ENCODE measurements at regions not wholly inside any gene's neighbourhood (a gene's known extent, or its start where the extent isn't known, plus 50 kb on each side); places are given as distances from the start of the nearest gene placed in this dataset.

DNA sequence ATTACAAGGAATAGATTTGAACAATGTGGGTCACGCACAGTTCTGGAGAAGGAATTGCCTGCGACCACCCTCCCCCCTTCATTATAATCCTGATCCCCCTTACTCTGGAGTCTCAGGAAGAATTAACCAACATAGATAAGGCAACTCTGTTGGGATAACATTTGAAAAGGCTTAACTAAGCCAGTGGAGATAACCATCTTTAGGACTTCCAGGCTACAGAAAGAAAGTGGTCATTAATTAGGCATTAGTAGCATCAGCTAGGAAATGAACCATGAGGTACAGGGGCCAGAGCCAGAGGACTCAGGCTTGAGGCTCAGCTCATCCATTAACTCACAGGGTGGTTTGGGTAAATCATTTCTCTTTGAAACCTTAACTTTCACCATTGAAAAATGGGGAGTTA is 720.0 kb upstream of the API5 start:
- Histone ChIP-seq H3K36me3 (ENCODE audit: low read depth) (no peaks in the 10 kb centered on the region), H3K4me3 (ENCODE audit: severe bottlenecking) (no peak overlapping the region), H3K9me3 (ENCODE audit: severe bottlenecking) (no peaks in the 10 kb centered on the region)

DNA sequence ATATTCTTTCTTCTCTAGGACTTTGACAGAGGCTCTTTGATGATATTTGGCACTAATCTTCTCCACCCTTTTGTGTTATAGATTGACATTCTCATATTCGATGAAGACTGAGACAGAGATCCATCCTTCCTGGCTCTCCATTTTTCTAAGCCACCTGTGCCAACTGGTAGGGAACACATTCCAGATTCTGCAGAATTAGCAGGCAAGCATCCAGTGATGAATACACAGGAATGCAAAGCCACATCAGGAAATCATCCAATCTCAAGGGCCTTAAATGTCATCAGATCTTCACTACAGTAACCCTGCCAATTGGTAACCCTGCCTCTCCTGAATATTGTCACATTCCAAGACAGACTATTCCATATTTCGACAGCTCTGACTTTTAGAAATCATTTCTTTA is 718.4 kb upstream of the API5 start:
- ATAC-seq (ENCODE audit: low read depth): no peak
- H3K4me1 ChIP-seq (ENCODE audit: insufficient read depth, poor library complexity, severe bottlenecking): no peaks in the 10 kb centered on the region
- H3K36me3 ChIP-seq (ENCODE audit: low read depth): no peaks in the 10 kb centered on the region
- no peak for DNase-seq (ENCODE audit: low spot score)
- no peak overlapping the region for H3K27ac ChIP-seq (ENCODE audit: poor library complexity, severe bottlenecking)
- no peaks in the 10 kb centered on the region for H3K9me3 ChIP-seq (ENCODE audit: severe bottlenecking)
- no peak overlapping the region for H3K4me3 ChIP-seq (ENCODE audit: severe bottlenecking)
- TF ChIP-seq, protein P1, sequence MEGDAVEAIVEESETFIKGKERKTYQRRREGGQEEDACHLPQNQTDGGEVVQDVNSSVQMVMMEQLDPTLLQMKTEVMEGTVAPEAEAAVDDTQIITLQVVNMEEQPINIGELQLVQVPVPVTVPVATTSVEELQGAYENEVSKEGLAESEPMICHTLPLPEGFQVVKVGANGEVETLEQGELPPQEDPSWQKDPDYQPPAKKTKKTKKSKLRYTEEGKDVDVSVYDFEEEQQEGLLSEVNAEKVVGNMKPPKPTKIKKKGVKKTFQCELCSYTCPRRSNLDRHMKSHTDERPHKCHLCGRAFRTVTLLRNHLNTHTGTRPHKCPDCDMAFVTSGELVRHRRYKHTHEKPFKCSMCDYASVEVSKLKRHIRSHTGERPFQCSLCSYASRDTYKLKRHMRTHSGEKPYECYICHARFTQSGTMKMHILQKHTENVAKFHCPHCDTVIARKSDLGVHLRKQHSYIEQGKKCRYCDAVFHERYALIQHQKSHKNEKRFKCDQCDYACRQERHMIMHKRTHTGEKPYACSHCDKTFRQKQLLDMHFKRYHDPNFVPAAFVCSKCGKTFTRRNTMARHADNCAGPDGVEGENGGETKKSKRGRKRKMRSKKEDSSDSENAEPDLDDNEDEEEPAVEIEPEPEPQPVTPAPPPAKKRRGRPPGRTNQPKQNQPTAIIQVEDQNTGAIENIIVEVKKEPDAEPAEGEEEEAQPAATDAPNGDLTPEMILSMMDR (IDR thresholded peaks at IDR 0.05; ENCODE audit: poor library complexity, severe bottlenecking): no peak
- no peaks in the 10 kb centered on the region for H3K27me3 ChIP-seq (ENCODE audit: insufficient read depth, poor library complexity, severe bottlenecking)

More for the DNA sequence above, 720.0 kb upstream of the API5 start:
- Histone ChIP-seq H3K27me3 (ENCODE audit: insufficient read depth, poor library complexity, severe bottlenecking) (no peaks in the 10 kb centered on the region), H3K4me1 (ENCODE audit: insufficient read depth, poor library complexity, severe bottlenecking) (no peaks in the 10 kb centered on the region), H3K27ac (ENCODE audit: poor library complexity, severe bottlenecking) (no peak overlapping the region)
- TF ChIP-seq, protein P1 (IDR thresholded peaks at IDR 0.05; ENCODE audit: poor library complexity, severe bottlenecking): no peak
- ATAC-seq (ENCODE audit: low read depth): no peak
- no peak for DNase-seq (ENCODE audit: low spot score)

DNA sequence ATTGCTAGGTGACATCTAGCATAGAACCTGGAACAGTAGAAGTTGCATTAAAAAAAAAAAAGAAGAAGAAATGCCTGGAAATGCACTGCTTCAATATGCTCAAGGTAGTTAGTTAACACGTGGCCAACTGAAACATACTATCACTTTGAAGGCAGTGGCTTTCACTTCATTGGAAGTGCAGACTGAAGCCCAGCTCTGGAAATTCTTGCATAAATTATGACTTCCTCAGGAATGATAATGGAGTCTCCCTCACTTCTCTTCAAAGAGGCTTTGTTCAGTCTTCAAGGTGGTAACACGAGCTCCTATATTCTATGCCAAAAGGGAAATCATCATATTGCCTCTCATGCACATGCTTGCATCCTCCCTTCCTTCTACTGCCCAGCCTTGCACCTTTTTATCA is 715.9 kb upstream of the API5 start:
- H3K27ac ChIP-seq (ENCODE audit: poor library complexity, severe bottlenecking): no peak overlapping the region
- H3K4me1 ChIP-seq (ENCODE audit: insufficient read depth, poor library complexity, severe bottlenecking): no peaks in the 10 kb centered on the region
- H3K9me3 ChIP-seq (ENCODE audit: severe bottlenecking): no peaks in the 10 kb centered on the region
- H3K36me3 ChIP-seq (ENCODE audit: low read depth): no peaks in the 10 kb centered on the region
- no peak for ATAC-seq (ENCODE audit: low read depth)
- H3K4me3 ChIP-seq (ENCODE audit: severe bottlenecking): no peak overlapping the region
- TF ChIP-seq, protein P1 (IDR thresholded peaks at IDR 0.05; ENCODE audit: poor library complexity, severe bottlenecking): no peak
- H3K27me3 ChIP-seq (ENCODE audit: insufficient read depth, poor library complexity, severe bottlenecking): no peaks in the 10 kb centered on the region
- DNase-seq (ENCODE audit: low spot score): no peak

GRCh38 chr11:42596576-42597145 is 715.1 kb upstream of the API5 start:
- Histone ChIP-seq H3K27me3 (ENCODE audit: insufficient read depth, poor library complexity, severe bottlenecking) (no peaks in the 10 kb centered on the region), H3K36me3 (ENCODE audit: low read depth) (no peaks in the 10 kb centered on the region), H3K9me3 (ENCODE audit: severe bottlenecking) (no peaks in the 10 kb centered on the region), H3K4me3 (ENCODE audit: severe bottlenecking) (no peak overlapping the region), H3K4me1 (ENCODE audit: insufficient read depth, poor library complexity, severe bottlenecking) (no peaks in the 10 kb centered on the region), H3K27ac (ENCODE audit: poor library complexity, severe bottlenecking) (no peak overlapping the region)
- DNase-seq (ENCODE audit: low spot score) (no peak), ATAC-seq (ENCODE audit: low read depth) (no peak)
- TF ChIP-seq, protein P1 (IDR thresholded peaks at IDR 0.05; ENCODE audit: poor library complexity, severe bottlenecking): no peak

DNA sequence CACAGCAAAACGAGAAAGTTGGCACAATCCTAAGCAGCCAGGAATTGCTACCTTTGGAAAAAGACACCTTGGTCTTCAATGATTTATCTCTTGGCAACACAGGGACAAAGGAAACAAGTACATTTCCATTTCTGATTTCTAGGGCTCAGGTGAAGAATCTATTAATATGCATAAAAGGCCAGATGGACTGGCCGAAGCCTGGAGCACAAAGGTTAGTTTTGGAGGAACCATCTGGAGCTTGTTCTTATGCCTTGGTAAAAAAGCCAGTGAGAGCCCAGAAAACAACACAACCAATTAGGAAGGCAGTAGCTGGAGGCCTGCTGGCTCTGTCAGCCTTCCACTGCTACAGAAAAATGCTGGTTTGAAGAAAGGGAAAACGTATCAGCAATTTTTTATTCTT is 713.5 kb upstream of the API5 start:
- Histone ChIP-seq H3K27me3 (ENCODE audit: insufficient read depth, poor library complexity, severe bottlenecking) (no peaks in the 10 kb centered on the region), H3K4me3 (ENCODE audit: severe bottlenecking) (no peak overlapping the region), H3K9me3 (ENCODE audit: severe bottlenecking) (peaks cover 2% of the 10 kb centered on the region), H3K4me1 (ENCODE audit: insufficient read depth, poor library complexity, severe bottlenecking) (no peaks in the 10 kb centered on the region), H3K36me3 (ENCODE audit: low read depth) (no peaks in the 10 kb centered on the region), H3K27ac (ENCODE audit: poor library complexity, severe bottlenecking) (no peak overlapping the region)
- ATAC-seq (ENCODE audit: low read depth) (no peak), DNase-seq (ENCODE audit: low spot score) (no peak)
- TF ChIP-seq, protein P1 (IDR thresholded peaks at IDR 0.05; ENCODE audit: poor library complexity, severe bottlenecking): no peak
